ENCODE measurements at regions not wholly inside any gene's neighbourhood (a gene's known extent, or its start where the extent isn't known, plus 50 kb on each side); places are given as distances from the start of the nearest gene placed in this dataset.
A peak's percentile ranks its signal among the peaks of the same experiment; 100 is the strongest.
"Not testable (repeated sequence)": the region's sequence is repeated elsewhere in the genome, so short reads cannot be mapped to it uniquely, and the experiment has no call there.

DNA sequence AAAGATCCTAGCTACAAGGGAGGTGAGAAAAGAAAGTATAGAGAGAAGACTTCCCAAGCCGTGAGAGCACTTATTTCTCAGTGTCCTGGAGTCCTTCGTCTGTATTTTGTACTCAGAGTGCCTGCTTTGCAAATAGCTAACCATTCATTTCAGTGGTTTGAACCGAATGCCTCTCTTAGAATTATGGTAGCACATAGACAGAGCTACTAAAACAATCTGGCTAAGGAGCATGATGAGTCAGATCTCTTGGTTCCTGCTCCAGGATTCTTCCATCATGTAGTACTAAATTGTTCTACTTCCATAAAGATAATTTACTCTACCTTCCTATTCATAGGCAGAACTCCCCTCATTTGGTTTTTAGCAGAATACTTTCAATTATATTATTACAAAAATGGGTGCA, 946.6 kb downstream of the STIM2 start:
- DNase-seq (ENCODE audit: low read depth) = peak; percentile 25
- H3K27ac ChIP-seq (ENCODE audit: low read depth, low read length) = no peak overlapping the region
- no peak overlapping the region for H3K4me3 ChIP-seq (ENCODE audit: insufficient read depth, low read depth, low read length)
- H3K36me3 ChIP-seq (ENCODE audit: insufficient read depth, low read length) = no peaks in the 10 kb centered on the region
- H3K4me2 ChIP-seq (ENCODE audit: low read length) = no peak overlapping the region
- H3K9ac ChIP-seq (ENCODE audit: low read length) = no peak overlapping the region
- H2AFZ ChIP-seq (ENCODE audit: low read depth, low read length) = no peak overlapping the region
- Mint-ChIP-seq H3K27me3 (ENCODE audit: low read depth, unreplicated experiment) (no peaks in the 10 kb centered on the region), H3K4me1 (ENCODE audit: low read depth, unreplicated experiment) (peaks cover 9% of the 10 kb centered on the region), H3K4me3 (ENCODE audit: unreplicated experiment) (no peak overlapping the region), H3K27ac (ENCODE audit: unreplicated experiment) (peak overlapping the region; percentile 49), H3K36me3 (ENCODE audit: low read depth, unreplicated experiment) (no peaks in the 10 kb centered on the region), H3K9me3 (ENCODE audit: unreplicated experiment) (no peaks in the 10 kb centered on the region)
- no peaks in the 10 kb centered on the region for H3K9me3 ChIP-seq (ENCODE audit: insufficient read depth, low read depth, low read length)
- no peaks in the 10 kb centered on the region for H3K4me1 ChIP-seq (ENCODE audit: insufficient read depth, low read length)
- no peaks in the 10 kb centered on the region for H3K27me3 ChIP-seq (ENCODE audit: insufficient read depth, low read length)
- no peak for TF ChIP-seq EZH2 (IDR thresholded peaks at IDR 0.05; ENCODE audit: insufficient read depth, low read length)
- TF ChIP-seq, protein P1, sequence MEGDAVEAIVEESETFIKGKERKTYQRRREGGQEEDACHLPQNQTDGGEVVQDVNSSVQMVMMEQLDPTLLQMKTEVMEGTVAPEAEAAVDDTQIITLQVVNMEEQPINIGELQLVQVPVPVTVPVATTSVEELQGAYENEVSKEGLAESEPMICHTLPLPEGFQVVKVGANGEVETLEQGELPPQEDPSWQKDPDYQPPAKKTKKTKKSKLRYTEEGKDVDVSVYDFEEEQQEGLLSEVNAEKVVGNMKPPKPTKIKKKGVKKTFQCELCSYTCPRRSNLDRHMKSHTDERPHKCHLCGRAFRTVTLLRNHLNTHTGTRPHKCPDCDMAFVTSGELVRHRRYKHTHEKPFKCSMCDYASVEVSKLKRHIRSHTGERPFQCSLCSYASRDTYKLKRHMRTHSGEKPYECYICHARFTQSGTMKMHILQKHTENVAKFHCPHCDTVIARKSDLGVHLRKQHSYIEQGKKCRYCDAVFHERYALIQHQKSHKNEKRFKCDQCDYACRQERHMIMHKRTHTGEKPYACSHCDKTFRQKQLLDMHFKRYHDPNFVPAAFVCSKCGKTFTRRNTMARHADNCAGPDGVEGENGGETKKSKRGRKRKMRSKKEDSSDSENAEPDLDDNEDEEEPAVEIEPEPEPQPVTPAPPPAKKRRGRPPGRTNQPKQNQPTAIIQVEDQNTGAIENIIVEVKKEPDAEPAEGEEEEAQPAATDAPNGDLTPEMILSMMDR (IDR thresholded peaks at IDR 0.05; ENCODE audit: insufficient read depth, low read depth, low read length) = no peak
- no peaks in the 10 kb centered on the region for H3K79me2 ChIP-seq (ENCODE audit: insufficient read depth, low read length)
- H4K20me1 ChIP-seq (ENCODE audit: insufficient read depth, low read length) = no peaks in the 10 kb centered on the region
- no peak for FAIRE-seq

DNA sequence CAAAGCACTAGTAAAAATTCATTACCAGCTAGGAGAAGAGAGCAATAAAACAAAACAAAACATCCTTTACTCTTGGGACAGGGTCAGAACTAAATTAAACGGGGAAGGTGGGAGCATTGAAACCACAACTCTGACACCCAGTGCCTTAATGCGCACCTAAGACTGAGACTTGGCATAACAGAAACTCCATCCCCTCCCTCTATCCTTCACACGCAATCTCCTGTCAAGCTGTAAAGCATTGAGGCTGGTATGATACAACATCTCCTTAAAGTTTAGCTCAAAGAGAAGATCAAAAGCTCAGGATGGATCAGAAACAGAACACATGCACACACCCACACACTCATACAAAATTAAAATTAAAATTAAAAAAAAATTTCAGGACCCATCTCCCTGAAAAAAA, 951.3 kb downstream of the STIM2 start:
- Mint-ChIP-seq H3K36me3 (ENCODE audit: low read depth, unreplicated experiment) (no peaks in the 10 kb centered on the region), H3K9me3 (ENCODE audit: unreplicated experiment) (peaks cover 2% of the 10 kb centered on the region), H3K4me3 (ENCODE audit: unreplicated experiment) (no peak overlapping the region), H3K4me1 (ENCODE audit: low read depth, unreplicated experiment) (peaks cover 14% of the 10 kb centered on the region), H3K27ac (ENCODE audit: unreplicated experiment) (no peak overlapping the region), H3K27me3 (ENCODE audit: low read depth, unreplicated experiment) (no peaks in the 10 kb centered on the region)
- Histone ChIP-seq H3K4me2 (ENCODE audit: low read length) (no peak overlapping the region), H3K4me1 (ENCODE audit: insufficient read depth, low read length) (no peaks in the 10 kb centered on the region), H2AFZ (ENCODE audit: low read depth, low read length) (no peak overlapping the region), H3K27ac (ENCODE audit: low read depth, low read length) (no peak overlapping the region), H3K27me3 (ENCODE audit: insufficient read depth, low read length) (no peaks in the 10 kb centered on the region), H3K36me3 (ENCODE audit: insufficient read depth, low read length) (no peaks in the 10 kb centered on the region), H3K79me2 (ENCODE audit: insufficient read depth, low read length) (no peaks in the 10 kb centered on the region), H3K9ac (ENCODE audit: low read length) (no peak overlapping the region), H4K20me1 (ENCODE audit: insufficient read depth, low read length) (no peaks in the 10 kb centered on the region), H3K9me3 (ENCODE audit: insufficient read depth, low read depth, low read length) (peaks cover 1% of the 10 kb centered on the region), H3K4me3 (ENCODE audit: insufficient read depth, low read depth, low read length) (no peak overlapping the region)
- FAIRE-seq (no peak), DNase-seq (ENCODE audit: low read depth) (no peak)
- no peak for TF ChIP-seq EZH2 (IDR thresholded peaks at IDR 0.05; ENCODE audit: insufficient read depth, low read length)
- TF ChIP-seq, protein P1 (IDR thresholded peaks at IDR 0.05; ENCODE audit: insufficient read depth, low read depth, low read length) = no peak

DNA sequence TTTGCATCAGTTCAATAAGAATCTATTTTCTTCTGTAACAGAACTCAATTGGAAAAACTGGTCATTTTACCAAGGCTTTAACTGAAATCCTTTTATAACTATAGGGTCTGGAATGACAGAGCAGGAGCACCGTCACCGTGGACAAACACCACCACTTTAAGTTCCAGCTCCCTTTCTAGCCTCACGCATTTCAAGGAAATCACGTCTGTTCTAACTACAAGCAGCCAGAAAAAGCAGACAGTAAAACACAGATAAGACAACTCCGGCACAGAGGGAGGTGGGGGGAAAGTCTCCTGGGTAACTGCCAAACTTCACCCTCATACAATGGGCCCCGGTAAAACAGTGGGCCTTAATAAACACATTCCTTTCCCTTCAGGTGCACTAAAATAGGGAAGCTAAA, 952.6 kb downstream of the STIM2 start:
- not testable (repeated sequence) for H3K9me3 ChIP-seq (ENCODE audit: insufficient read depth, low read depth, low read length); H3K36me3 Mint-ChIP-seq (ENCODE audit: low read depth, unreplicated experiment); H3K9ac ChIP-seq (ENCODE audit: low read length); H3K79me2 ChIP-seq (ENCODE audit: insufficient read depth, low read length); FAIRE-seq; H3K27me3 Mint-ChIP-seq (ENCODE audit: low read depth, unreplicated experiment); H3K4me1 Mint-ChIP-seq (ENCODE audit: low read depth, unreplicated experiment); H3K27ac Mint-ChIP-seq (ENCODE audit: unreplicated experiment); H3K27ac ChIP-seq (ENCODE audit: low read depth, low read length); H3K4me1 ChIP-seq (ENCODE audit: insufficient read depth, low read length); H2AFZ ChIP-seq (ENCODE audit: low read depth, low read length); H4K20me1 ChIP-seq (ENCODE audit: insufficient read depth, low read length); H3K27me3 ChIP-seq (ENCODE audit: insufficient read depth, low read length); H3K36me3 ChIP-seq (ENCODE audit: insufficient read depth, low read length); H3K4me2 ChIP-seq (ENCODE audit: low read length); H3K4me3 ChIP-seq (ENCODE audit: insufficient read depth, low read depth, low read length); DNase-seq (ENCODE audit: low read depth); H3K9me3 Mint-ChIP-seq (ENCODE audit: unreplicated experiment); H3K4me3 Mint-ChIP-seq (ENCODE audit: unreplicated experiment)

DNA sequence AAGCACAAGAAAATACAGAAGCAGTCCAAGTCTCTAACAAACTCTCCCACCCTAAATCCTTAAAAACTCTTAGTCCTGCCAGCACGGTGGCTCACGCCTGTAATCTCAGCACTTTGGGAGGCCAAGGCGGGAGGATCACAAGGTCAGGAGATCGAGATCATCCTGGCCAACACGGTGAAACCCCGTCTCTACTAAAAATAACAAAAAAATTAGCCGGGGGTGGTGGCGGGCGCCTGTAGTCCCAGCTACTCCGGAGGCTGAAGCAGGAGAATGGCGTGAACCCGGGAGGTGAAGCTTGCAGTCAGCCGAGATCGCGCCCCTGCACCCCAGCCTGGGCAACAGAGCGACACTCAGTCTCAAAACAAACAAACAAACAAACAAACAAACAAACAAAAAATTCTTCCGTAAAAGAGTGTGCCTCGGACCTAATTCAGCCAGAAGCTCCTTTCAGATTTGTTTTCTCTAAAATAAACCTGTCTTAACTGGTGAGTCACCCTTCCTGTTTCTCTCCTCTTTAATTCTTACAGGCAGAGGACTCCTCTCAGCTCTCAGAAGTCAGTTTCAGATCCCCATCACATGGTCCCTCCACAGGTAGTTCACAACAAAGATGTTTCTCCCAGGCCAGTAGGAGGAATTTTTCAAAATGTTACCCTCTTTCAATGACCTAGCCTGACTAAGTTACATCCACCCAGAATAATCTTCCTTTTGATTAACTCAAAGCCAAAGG, 953.2 kb downstream of the STIM2 start:
- H3K27ac ChIP-seq (ENCODE audit: low read depth, low read length); H3K4me2 ChIP-seq (ENCODE audit: low read length); H3K27ac Mint-ChIP-seq (ENCODE audit: unreplicated experiment); H3K9me3 ChIP-seq (ENCODE audit: insufficient read depth, low read depth, low read length); H3K36me3 ChIP-seq (ENCODE audit: insufficient read depth, low read length); H3K27me3 Mint-ChIP-seq (ENCODE audit: low read depth, unreplicated experiment); H2AFZ ChIP-seq (ENCODE audit: low read depth, low read length); H3K4me1 Mint-ChIP-seq (ENCODE audit: low read depth, unreplicated experiment); DNase-seq (ENCODE audit: low read depth); H3K4me1 ChIP-seq (ENCODE audit: insufficient read depth, low read length); FAIRE-seq; H3K4me3 ChIP-seq (ENCODE audit: insufficient read depth, low read depth, low read length); H3K79me2 ChIP-seq (ENCODE audit: insufficient read depth, low read length); H3K36me3 Mint-ChIP-seq (ENCODE audit: low read depth, unreplicated experiment); H3K9ac ChIP-seq (ENCODE audit: low read length); H4K20me1 ChIP-seq (ENCODE audit: insufficient read depth, low read length); H3K27me3 ChIP-seq (ENCODE audit: insufficient read depth, low read length); H3K4me3 Mint-ChIP-seq (ENCODE audit: unreplicated experiment); H3K9me3 Mint-ChIP-seq (ENCODE audit: unreplicated experiment): not testable (repeated sequence)

Measured in astrocyte (in vitro differentiated cells and primary cell).